ENCODE measurements at regions not wholly inside any gene's neighbourhood (a gene's known extent, or its start where the extent isn't known, plus 50 kb on each side); places are given as distances from the start of the nearest gene placed in this dataset.

DNA sequence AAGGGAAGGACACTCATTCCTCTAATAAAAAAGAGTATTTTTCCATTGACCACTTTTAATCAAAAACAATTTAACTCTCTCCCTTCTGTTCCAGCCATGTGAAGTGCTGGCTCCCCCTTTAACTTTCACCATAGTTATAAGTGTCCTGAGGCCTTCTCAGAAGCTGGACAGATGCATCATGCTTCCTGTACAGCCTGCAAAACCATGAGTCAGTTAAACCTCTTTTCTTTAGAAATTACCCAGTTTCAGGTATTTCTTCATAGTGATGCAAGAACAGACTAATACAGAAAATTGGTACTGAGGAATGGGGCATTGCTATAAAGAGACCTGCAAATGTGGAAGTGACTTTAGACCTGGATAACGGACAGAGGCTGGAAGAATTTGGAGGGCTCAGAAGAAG, 643.6 kb upstream of the DDX18 start:
- H3K27me3 Mint-ChIP-seq (ENCODE audit: insufficient read depth, low read depth, poor library complexity), result peaks cover 2% of the 10 kb centered on the region
- no peak for ATAC-seq
- peaks cover 21% of the 10 kb centered on the region for H3K36me3 Mint-ChIP-seq (ENCODE audit: low read depth)

DNA sequence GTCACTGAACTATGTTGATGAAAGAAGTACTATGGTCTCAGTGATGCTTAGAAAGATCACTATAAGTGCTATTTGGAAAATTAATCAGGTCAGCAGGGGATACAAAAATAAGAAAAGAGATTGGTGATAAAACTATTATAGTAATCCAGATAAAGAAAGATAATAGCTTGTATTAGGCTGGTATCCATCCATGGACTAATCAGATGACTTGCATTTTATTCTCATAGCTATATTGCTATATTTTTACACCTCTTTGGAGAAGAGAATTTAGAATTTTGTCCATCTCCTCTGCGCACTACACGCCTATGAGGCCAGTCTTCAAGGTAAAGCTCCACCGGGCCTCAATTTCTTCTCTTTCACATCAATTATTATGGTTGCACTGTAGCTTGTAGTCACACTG, 635.1 kb upstream of the DDX18 start:
- no peaks in the 10 kb centered on the region for H3K4me1 ChIP-seq (ENCODE audit: insufficient read depth)
- H3K79me2 ChIP-seq (replicated peaks; ENCODE audit: insufficient read depth), result no peaks in the 10 kb centered on the region
- no peak overlapping the region for H3K4me3 ChIP-seq
- no peaks in the 10 kb centered on the region; the same call in 2 of the 3 replicates for H3K36me3 Mint-ChIP-seq (ENCODE audit: low read depth)
- H4K20me1 ChIP-seq (replicated peaks; ENCODE audit: insufficient read depth), result no peaks in the 10 kb centered on the region
- no peaks in the 10 kb centered on the region for H3K27me3 ChIP-seq (ENCODE audit: insufficient read depth)
- no peaks in the 10 kb centered on the region for H3K4me1 Mint-ChIP-seq
- no peak overlapping the region for H3K4me3 Mint-ChIP-seq
- DNase-seq (ENCODE audit: low spot score), result no peak
- no peak overlapping the region for H2AFZ ChIP-seq
- H3K27ac Mint-ChIP-seq, result no peak overlapping the region
- H3F3A ChIP-seq (replicated peaks; ENCODE audit: low read depth), result no peaks in the 10 kb centered on the region
- no peaks in the 10 kb centered on the region for H3K27me3 Mint-ChIP-seq (ENCODE audit: insufficient read depth, low read depth, poor library complexity)
- H3K36me3 ChIP-seq (ENCODE audit: insufficient read depth), result no peaks in the 10 kb centered on the region
- no peak overlapping the region for H3K27ac ChIP-seq (ENCODE audit: low read depth)
- no peak overlapping the region for H3K4me2 ChIP-seq
- no peaks in the 10 kb centered on the region for H3K9me2 ChIP-seq (ENCODE audit: insufficient read depth)
- no peaks in the 10 kb centered on the region; the same call in 2 of the 3 replicates for H3K9me3 Mint-ChIP-seq
- ATAC-seq, result no peak
- TF ChIP-seq CTCF (conservative IDR thresholded peaks at IDR 0.05; ENCODE audit: low read depth in 2 of 2) (no peak), POLR2AphosphoS5 (IDR thresholded peaks at IDR 0.05; ENCODE audit: low read depth) (no peak), STAT1 (IDR thresholded peaks at IDR 0.05; ENCODE audit: unreplicated experiment) (no peak), CREB1 (CRISPR knock-in tag; IDR thresholded peaks at IDR 0.05; ENCODE audit: low read depth) (no peak), ZNF331 (CRISPR knock-in tag; IDR thresholded peaks at IDR 0.05; ENCODE audit: low read depth) (no peak), REST (IDR thresholded peaks at IDR 0.05; ENCODE audit: unreplicated experiment) (no peak), ZNF114 (CRISPR knock-in tag; IDR thresholded peaks at IDR 0.05) (no peak), EZH2 (IDR thresholded peaks at IDR 0.05; ENCODE audit: low read depth, unreplicated experiment) (no peak), NANOG (IDR thresholded peaks at IDR 0.05; ENCODE audit: borderline replicate concordance) (no peak), EZH2phosphoT487 (IDR thresholded peaks at IDR 0.05; ENCODE audit: unreplicated experiment) (no peak), ZNF462 (CRISPR knock-in tag; IDR thresholded peaks at IDR 0.05) (no peak)

More for the DNA sequence above, 643.6 kb upstream of the DDX18 start:
- no peak overlapping the region for H3K4me3 ChIP-seq
- H3K4me1 ChIP-seq (ENCODE audit: insufficient read depth), result no peaks in the 10 kb centered on the region
- H3K27me3 ChIP-seq (ENCODE audit: insufficient read depth), result no peaks in the 10 kb centered on the region
- H3K9me2 ChIP-seq (ENCODE audit: insufficient read depth), result no peaks in the 10 kb centered on the region
- peaks cover 13% of the 10 kb centered on the region; the same call in 1 of the 2 replicates for H3K36me3 ChIP-seq (ENCODE audit: insufficient read depth)
- no peak for TF ChIP-seq ZNF331 (CRISPR knock-in tag; IDR thresholded peaks at IDR 0.05; ENCODE audit: low read depth)
- TF ChIP-seq STAT1 (IDR thresholded peaks at IDR 0.05; ENCODE audit: unreplicated experiment), result no peak
- no peak overlapping the region for H3K27ac ChIP-seq (ENCODE audit: low read depth)
- peaks cover 32% of the 10 kb centered on the region for H3K9me3 Mint-ChIP-seq
- no peaks in the 10 kb centered on the region for H4K20me1 ChIP-seq (replicated peaks; ENCODE audit: insufficient read depth)
- no peaks in the 10 kb centered on the region for H3K4me1 Mint-ChIP-seq
- H2AFZ ChIP-seq, result no peak overlapping the region
- no peaks in the 10 kb centered on the region for H3F3A ChIP-seq (replicated peaks; ENCODE audit: low read depth)
- H3K4me3 Mint-ChIP-seq, result no peak overlapping the region
- H3K79me2 ChIP-seq (replicated peaks; ENCODE audit: insufficient read depth), result no peaks in the 10 kb centered on the region
- no peak overlapping the region for H3K4me2 ChIP-seq
- H3K27ac Mint-ChIP-seq, result no peak overlapping the region
- no peak for DNase-seq (ENCODE audit: low spot score)
